Breast epithelium (tissue), 3 donors: ENCODE measurements at regions not wholly inside any gene's neighbourhood (a gene's known extent, or its start where the extent isn't known, plus 50 kb on each side); places are given as distances from the start of the nearest gene placed in this dataset.

ENCODE experiments used
- POLR2AphosphoS5 ChIP-seq, 3 donors: sonication (generic); formaldehyde crosslinking; IDR thresholded peaks; one replicate each; pipeline ENCODE4 v1.6.1; 2017; ENCODE audit warnings: antibody characterized with exemption in 3 of 3
- TF ChIP-seq, protein P1 (sequence below), 3 donors: fragments of 450-650 bp; IDR thresholded peaks; one replicate each; pipeline ENCODE4 v1.5.1; 2016 to 2017; ENCODE audit warnings: antibody characterized with exemption in 3 of 3, mild to moderate bottlenecking in 3 of 3, moderate library complexity in 3 of 3

- TF ChIP-seq, protein P1, sequence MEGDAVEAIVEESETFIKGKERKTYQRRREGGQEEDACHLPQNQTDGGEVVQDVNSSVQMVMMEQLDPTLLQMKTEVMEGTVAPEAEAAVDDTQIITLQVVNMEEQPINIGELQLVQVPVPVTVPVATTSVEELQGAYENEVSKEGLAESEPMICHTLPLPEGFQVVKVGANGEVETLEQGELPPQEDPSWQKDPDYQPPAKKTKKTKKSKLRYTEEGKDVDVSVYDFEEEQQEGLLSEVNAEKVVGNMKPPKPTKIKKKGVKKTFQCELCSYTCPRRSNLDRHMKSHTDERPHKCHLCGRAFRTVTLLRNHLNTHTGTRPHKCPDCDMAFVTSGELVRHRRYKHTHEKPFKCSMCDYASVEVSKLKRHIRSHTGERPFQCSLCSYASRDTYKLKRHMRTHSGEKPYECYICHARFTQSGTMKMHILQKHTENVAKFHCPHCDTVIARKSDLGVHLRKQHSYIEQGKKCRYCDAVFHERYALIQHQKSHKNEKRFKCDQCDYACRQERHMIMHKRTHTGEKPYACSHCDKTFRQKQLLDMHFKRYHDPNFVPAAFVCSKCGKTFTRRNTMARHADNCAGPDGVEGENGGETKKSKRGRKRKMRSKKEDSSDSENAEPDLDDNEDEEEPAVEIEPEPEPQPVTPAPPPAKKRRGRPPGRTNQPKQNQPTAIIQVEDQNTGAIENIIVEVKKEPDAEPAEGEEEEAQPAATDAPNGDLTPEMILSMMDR (IDR thresholded peaks at IDR 0.05): no peak
- TF ChIP-seq POLR2AphosphoS5 (IDR thresholded peaks at IDR 0.05): no peak
Observed at GRCh38 chr12:127546721-127547505, 720.1 kb upstream of the TMEM132C start.
